OCI-LY1 (cell line): ENCODE measurements at regions not wholly inside any gene's neighbourhood (a gene's known extent, or its start where the extent isn't known, plus 50 kb on each side); places are given as distances from the start of the nearest gene placed in this dataset.

ENCODE experiments used
- H2AFZ ChIP-seq: fragments of 200-600 bp; sonication (generic), shearing (Covaris generic); 2 replicates; pipeline ENCODE4 v1.6.0; 2014; ENCODE audit warnings: antibody characterized with exemption, mild to moderate bottlenecking, low read length
- H3F3A ChIP-seq: fragments of 200-600 bp; sonication (generic), shearing (Covaris generic); 2 replicates; pipeline ENCODE4 v1.6.0; 2014; ENCODE audit warnings: mild to moderate bottlenecking, antibody characterized with exemption, low read length, moderate library complexity; ENCODE audit not compliant: insufficient read depth
- H3K27ac ChIP-seq: fragments of 200-600 bp; sonication (generic); 2 replicates; pipeline ENCODE4 v1.5.1; 2014; ENCODE audit warnings: low read length, mixed run types, mild to moderate bottlenecking, low read depth; ENCODE audit not compliant: poor library complexity, severe bottlenecking
- H3K27me3 ChIP-seq: fragments of 200-600 bp; sonication (generic); 2 replicates; pipeline ENCODE4 v1.6.0; 2014; ENCODE audit warnings: antibody characterized with exemption, mild to moderate bottlenecking, low read length, moderate library complexity; ENCODE audit not compliant: insufficient read depth
- H3K36me3 ChIP-seq: fragments of 200-600 bp; sonication (generic); 2 replicates; pipeline ENCODE4 v1.6.1; 2014; ENCODE audit warnings: mild to moderate bottlenecking, antibody characterized with exemption, low read length, moderate library complexity, mixed read lengths; ENCODE audit not compliant: insufficient read depth
- H3K4me1 ChIP-seq: fragments of 200-600 bp; sonication (generic); 2 replicates; pipeline ENCODE4 v1.5.1; 2014; ENCODE audit warnings: mild to moderate bottlenecking, low read length, moderate library complexity; ENCODE audit not compliant: insufficient read depth, severe bottlenecking
- H3K4me2 ChIP-seq: fragments of 200-600 bp; sonication (generic), shearing (Covaris generic); 2 replicates; pipeline ENCODE4 v1.6.1; 2014; ENCODE audit warnings: low read length
- H3K4me3 ChIP-seq: fragments of 200-600 bp; sonication (generic); 2 replicates; pipeline ENCODE4 v1.5.1; 2014; ENCODE audit warnings: low read length, low read depth, mild to moderate bottlenecking, mixed read lengths; ENCODE audit not compliant: poor library complexity, severe bottlenecking
- H3K79me2 ChIP-seq: fragments of 200-600 bp; shearing (Covaris generic); 2 replicates; pipeline ENCODE4 v1.6.1; 2016; ENCODE audit warnings: mixed run types, low read length, mixed read lengths; ENCODE audit not compliant: insufficient read depth
- H3K9ac ChIP-seq: fragments of 200-600 bp; sonication (generic), shearing (Covaris generic); 2 replicates; pipeline ENCODE4 v1.6.1; 2014; ENCODE audit warnings: mild to moderate bottlenecking, low read length, mixed read lengths
- H3K9me2 ChIP-seq: fragments of 200-600 bp; sonication (generic), shearing (Covaris generic); 2 replicates; pipeline ENCODE4 v1.6.1; 2014; ENCODE audit warnings: low read depth, mild to moderate bottlenecking, low read length, mixed read lengths
- H3K9me3 ChIP-seq: fragments of 200-600 bp; shearing (Covaris generic); 2 replicates; pipeline ENCODE4 v1.6.1; 2014; ENCODE audit warnings: low read length, mixed read lengths
- H4K20me1 ChIP-seq: fragments of 200-600 bp; sonication (generic), shearing (Covaris generic); 2 replicates; pipeline ENCODE4 v1.6.0; 2016; ENCODE audit warnings: mild to moderate bottlenecking, low read length; ENCODE audit not compliant: insufficient read depth
- CTCF ChIP-seq: fragments of 200-600 bp; sonication (generic), shearing (Covaris generic); IDR thresholded peaks from 2 replicates; pipeline ENCODE4 v1.5.1; 2017; ENCODE audit warnings: mild to moderate bottlenecking, antibody characterized with exemption, low read length, moderate library complexity, mixed read lengths
- EZH2 ChIP-seq: fragments of 200-600 bp; sonication (generic), shearing (Covaris generic); IDR thresholded peaks from 2 replicates; pipeline ENCODE4 v1.8.0; 2017; ENCODE audit warnings: borderline replicate concordance, mixed run types, mild to moderate bottlenecking, antibody characterized with exemption, low read length, moderate library complexity, mixed read lengths

GRCh38 chr3:35871009-35871408 is 231.7 kb downstream of the ARPP21 start:
- no peaks in the 10 kb centered on the region for H4K20me1 ChIP-seq
- H3K36me3 ChIP-seq: no peaks in the 10 kb centered on the region
- no peaks in the 10 kb centered on the region for H3K9me2 ChIP-seq
- H3K79me2 ChIP-seq: no peaks in the 10 kb centered on the region
- no peak for TF ChIP-seq EZH2
- no peak for TF ChIP-seq CTCF
- H3K9me3 ChIP-seq: no peaks in the 10 kb centered on the region
- H3K27me3 ChIP-seq: no peaks in the 10 kb centered on the region
- no peak overlapping the region for H3K27ac ChIP-seq
- H3K4me2 ChIP-seq: 0 out of 2 replicates have a peak overlapping the region, but pooled peaks have one; percentile 15
- H2AFZ ChIP-seq: peak overlapping the region; percentile 50; the same call in 1 of the 2 replicates
- H3K4me3 ChIP-seq: no peak overlapping the region
- H3K4me1 ChIP-seq: peaks cover 12% of the 10 kb centered on the region
- H3K9ac ChIP-seq: no peak overlapping the region
- no peaks in the 10 kb centered on the region for H3F3A ChIP-seq

- Histone ChIP-seq H3K4me2 (no peak overlapping the region), H3K9ac (no peak overlapping the region), H3K4me3 (no peak overlapping the region), H3K36me3 (no peaks in the 10 kb centered on the region), H3K27me3 (no peaks in the 10 kb centered on the region), H3F3A (no peaks in the 10 kb centered on the region), H3K4me1 (no peaks in the 10 kb centered on the region), H2AFZ (no peak overlapping the region), H4K20me1 (no peaks in the 10 kb centered on the region), H3K27ac (no peak overlapping the region), H3K79me2 (no peaks in the 10 kb centered on the region), H3K9me3 (0 out of 2 replicates have a peak, but pooled peaks cover 6% of the 10 kb centered on the region), H3K9me2 (no peaks in the 10 kb centered on the region)
- TF ChIP-seq EZH2 (no peak), CTCF (no peak)
Observed at GRCh38 chr3:35883929-35884328, 244.6 kb downstream of the ARPP21 start.

- Histone ChIP-seq H3K27me3 (no peaks in the 10 kb centered on the region), H3K27ac (no peak overlapping the region), H3K36me3 (no peaks in the 10 kb centered on the region), H4K20me1 (no peaks in the 10 kb centered on the region), H3K4me3 (no peak overlapping the region), H3K4me2 (no peak overlapping the region), H3K4me1 (no peaks in the 10 kb centered on the region), H3K9me2 (no peaks in the 10 kb centered on the region), H3K9me3 (peaks cover 11% of the 10 kb centered on the region; the same call in 1 of the 2 replicates), H2AFZ (no peak overlapping the region), H3K9ac (no peak overlapping the region), H3K79me2 (no peaks in the 10 kb centered on the region), H3F3A (no peaks in the 10 kb centered on the region; the same call in 1 of the 2 replicates)
- TF ChIP-seq CTCF (no peak), EZH2 (no peak)
Observed at GRCh38 chr3:35894735-35895134, 255.4 kb downstream of the ARPP21 start.
